Adrenal gland (tissue), 5 donors: ENCODE measurements at regions not wholly inside any gene's neighbourhood (a gene's known extent, or its start where the extent isn't known, plus 50 kb on each side); places are given as distances from the start of the nearest gene placed in this dataset.

Experiments used
- POLR2A ChIP-seq, 2 donors: fragments of 450-650 bp; IDR thresholded peaks; one replicate each; pipeline ENCODE4 v1.6.1; 2017; ENCODE audit warnings: antibody characterized with exemption in 2 of 2, mild to moderate bottlenecking in 2 of 2, moderate library complexity in 1 of 2
- TF ChIP-seq, protein P1 (sequence below), 6 experiments: fragments of 450-650 bp in 4 of 6; fragments of 200-600 bp in 2 of 6; sonication (generic) in 1 of 6; IDR thresholded peaks; 1 replicate in 5 of 6; 2 replicates in 1 of 6; pipeline versions ENCODE4 v1.5.1 to v1.8.0; 2016 to 2021; ENCODE audit warnings: antibody characterized with exemption in 6 of 6, mild to moderate bottlenecking in 2 of 6, moderate library complexity in 1 of 6
- donor health status: DM: no; HTN: no; CAD: no.

DNA sequence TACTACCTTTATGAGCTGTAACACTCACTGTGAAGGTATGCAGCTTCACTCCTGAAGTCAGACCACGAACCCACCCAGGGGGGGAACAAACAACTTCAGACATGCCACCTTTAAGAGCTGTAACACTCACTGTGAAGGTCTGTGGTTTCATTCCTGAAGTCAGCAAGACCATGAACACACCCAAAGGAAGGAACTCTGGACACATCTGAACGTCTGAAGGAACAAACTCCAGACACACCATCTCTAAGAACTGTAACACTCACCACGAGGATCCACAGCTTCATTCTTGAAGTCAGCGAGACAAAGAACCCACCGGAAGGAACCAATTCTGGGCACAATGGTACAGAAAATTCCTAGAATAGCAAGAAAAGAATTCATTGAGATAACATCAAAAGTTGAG is 1796.5 kb upstream of the MIR17HG start:
- TF ChIP-seq, protein P1, sequence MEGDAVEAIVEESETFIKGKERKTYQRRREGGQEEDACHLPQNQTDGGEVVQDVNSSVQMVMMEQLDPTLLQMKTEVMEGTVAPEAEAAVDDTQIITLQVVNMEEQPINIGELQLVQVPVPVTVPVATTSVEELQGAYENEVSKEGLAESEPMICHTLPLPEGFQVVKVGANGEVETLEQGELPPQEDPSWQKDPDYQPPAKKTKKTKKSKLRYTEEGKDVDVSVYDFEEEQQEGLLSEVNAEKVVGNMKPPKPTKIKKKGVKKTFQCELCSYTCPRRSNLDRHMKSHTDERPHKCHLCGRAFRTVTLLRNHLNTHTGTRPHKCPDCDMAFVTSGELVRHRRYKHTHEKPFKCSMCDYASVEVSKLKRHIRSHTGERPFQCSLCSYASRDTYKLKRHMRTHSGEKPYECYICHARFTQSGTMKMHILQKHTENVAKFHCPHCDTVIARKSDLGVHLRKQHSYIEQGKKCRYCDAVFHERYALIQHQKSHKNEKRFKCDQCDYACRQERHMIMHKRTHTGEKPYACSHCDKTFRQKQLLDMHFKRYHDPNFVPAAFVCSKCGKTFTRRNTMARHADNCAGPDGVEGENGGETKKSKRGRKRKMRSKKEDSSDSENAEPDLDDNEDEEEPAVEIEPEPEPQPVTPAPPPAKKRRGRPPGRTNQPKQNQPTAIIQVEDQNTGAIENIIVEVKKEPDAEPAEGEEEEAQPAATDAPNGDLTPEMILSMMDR (IDR thresholded peaks at IDR 0.05), result no peak
- no peak for TF ChIP-seq POLR2A (IDR thresholded peaks at IDR 0.05)
